Activated CD8-positive, alpha-beta memory T cell treated with anti-CD3 and anti-CD28 coated beads for 48 hours (primary cell): ENCODE measurements at regions not wholly inside any gene's neighbourhood (a gene's known extent, or its start where the extent isn't known, plus 50 kb on each side); places are given as distances from the start of the nearest gene placed in this dataset.

ENCODE experiments used
- DNase-seq, 3 experiments: peaks; one replicate each; pipeline ENCODE4 v3.0.0-alpha.2; 2020; ENCODE audit warnings: low read depth in 2 of 3, low spot score in 2 of 3

DNA sequence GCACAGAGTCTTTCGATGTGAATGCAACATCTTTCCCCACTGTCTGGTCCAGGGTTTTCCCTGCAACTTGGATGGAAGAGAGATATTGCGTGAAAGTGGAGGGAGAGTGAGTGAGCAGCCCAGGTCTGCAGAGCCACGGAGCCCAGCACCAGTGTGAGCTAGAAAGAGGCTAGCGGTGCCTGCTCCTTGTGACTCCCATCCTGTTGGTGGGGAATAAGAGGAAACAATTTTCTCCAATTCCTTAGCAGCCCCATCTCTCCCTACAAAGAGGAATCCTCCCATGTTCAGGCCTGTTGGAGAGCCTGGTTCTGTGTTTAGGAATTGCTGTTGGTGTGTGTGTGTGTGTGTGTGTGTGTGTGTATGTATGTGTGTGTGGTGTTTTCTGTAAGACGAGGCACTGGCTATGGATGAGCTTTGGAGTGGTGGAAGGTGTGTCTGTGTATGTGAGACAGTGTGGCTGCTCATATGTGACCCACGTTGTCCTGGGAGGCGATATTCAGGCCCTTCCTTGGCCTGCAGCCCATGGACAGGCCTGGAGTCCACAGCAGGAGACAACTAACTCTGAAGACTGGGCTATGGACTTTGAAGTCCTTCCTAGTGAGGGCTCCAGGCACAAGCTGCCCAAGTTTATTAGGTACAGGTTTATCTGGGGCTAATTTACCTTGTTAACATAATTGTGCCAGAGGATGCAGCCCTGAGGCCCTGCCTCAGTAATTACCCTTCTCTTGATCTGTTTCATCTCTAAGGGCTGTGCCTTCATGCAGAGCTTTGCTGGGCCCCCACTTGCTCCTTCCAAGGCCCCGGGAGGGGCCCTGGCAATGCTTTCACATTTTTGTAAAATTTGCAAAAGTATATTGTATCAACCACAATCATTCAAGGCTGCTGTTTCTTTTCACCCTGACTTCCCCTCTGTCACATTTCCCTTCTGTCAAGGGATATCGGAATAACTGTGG lies 88.6 kb upstream of the HAAO start:
- no peak for DNase-seq

DNA sequence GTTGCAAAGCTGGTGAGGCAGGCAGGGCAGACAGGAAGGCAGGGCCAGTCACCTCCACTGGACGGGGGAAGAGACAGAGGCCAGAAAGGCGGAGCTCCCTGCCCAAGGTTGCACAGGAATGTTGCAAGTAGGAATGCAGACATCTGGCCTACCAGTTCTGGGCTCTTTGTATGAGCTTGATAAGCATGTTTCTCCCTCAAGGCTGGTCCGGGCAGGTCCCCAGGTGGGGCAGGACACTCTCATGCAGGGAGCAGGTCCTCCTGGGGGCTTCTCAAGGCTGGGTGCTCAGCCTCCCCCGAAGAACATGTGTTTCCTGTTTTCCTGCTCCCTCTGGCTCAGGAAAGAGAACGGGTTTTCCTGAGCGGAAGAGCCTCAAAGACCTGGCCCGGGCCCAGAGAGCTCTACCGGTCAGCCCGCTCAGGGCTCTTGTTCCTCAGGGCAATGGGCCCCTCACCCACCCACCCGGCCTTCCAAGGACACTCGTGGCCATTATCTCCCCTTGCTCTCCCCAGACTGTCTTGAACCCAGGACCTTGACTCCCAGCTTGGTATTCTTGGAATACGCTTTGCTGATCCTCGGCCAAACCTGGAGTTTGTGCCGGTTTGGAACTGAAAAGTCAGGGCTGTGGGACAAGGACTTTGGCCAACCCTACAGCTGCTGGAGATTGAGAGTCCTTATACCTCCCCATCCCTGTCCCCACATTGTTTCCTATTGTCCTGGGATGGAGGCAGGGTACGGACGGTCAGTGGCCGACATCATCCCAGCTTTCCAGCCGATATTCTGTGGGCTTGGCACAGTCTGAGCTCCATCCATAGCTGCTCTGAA lies 87.7 kb upstream of the HAAO start:
- no peak for DNase-seq

DNA sequence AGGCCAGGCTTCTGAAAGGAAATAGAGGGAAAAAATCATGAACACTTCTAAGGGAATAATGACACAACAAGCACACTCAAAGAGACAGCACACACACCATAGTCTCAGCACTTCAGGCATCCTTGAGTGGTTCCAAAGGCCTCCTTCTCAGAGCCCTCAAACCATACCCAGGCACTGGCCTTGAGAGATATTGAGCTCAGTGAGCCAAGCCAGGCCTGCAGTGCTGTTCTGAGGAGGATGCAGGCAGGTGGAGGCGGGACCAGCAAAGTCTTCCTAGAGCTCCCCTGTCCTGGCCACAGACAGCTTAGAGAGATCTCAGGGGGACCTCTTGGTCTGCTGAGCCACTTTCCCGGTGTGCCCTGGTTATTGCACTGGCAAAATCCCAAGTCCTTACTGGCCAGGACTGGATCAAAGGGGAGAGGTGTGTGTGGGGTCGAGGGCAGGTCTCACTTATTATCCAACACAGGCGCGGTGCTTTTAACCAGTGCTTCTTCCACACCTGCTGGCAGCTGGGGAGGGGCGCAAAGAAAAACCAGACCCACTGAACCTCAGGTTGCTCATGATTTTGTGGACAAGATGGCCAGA lies 86.8 kb upstream of the HAAO start:
- DNase-seq: no peak

DNA sequence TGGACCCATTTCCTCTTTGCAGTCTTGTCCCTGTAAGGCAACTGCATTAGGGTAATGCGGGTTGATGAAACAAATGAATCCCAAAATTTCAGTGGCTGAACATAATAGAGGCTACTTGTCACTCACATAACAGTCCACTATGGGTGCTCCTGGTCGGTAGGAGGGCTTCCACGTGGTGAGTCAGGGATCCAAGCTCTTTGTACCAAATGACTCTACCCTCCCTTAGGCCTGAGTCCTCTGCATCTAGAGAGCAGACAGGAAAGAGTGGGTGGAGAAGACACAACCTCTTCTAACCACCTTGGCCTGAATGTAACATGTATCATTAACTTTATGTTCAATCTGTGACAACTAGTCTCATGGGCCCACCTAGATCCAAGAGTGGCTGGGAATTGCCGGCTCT lies 86.2 kb upstream of the HAAO start:
- DNase-seq: no peak

DNA sequence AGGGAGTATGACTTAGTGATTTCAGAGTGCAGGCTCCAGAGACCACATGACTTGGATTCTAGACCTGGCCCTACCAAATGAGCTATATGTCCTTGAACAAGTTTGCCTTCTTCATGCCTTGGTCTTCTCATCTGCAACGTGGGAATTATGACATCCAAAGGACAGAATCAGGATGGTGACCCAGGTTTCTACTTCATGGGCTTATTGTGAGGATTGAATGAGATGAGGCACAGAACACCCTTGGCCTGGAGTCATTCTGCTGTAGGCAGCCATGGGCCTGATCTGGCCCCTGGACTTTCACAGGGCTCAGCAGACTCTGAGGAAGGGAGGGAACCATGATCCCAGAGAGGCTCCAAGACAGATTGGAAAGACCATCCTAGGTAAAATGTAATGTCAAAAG lies 85.6 kb upstream of the HAAO start:
- DNase-seq: no peak

DNA sequence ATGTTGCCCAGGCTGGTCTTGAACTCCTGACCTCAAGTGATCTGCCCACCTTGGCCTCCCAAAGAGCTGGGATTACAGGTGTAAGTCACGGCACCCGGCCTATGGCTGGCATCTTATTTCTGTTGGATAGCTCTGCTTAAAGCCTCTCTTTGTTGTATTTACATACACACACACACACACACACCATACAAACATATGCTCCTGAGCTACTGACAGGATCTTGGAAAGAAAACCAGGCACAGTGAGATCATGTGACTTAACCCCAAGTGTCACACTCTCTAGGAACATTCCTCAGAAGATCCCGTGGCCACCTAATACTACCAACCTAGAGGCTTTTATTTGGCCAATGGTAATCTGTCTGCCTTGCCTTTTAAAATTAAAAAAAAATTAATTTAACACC lies 85.1 kb upstream of the HAAO start:
- DNase-seq: no peak

DNA sequence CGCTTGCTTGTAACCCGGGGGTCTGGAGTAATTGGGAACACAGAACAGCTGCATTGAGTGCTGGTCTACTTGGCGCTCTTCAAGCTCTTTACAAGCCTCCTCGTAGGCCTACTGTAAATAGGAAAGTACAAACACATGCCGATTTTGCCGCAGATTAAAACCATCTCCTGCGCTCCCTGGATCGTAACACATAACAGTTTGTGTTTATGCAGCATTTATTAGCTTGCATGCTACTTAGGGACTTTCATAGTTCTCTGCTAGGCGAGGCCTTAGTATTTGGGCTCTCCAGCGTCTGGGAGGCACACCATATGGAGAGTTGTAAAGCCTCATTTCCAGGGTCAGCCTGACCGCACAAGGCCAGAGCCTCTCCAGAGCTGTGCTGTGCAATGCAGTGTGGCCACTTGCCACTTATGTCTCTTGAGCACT lies 84.0 kb upstream of the HAAO start:
- no peak for DNase-seq

DNA sequence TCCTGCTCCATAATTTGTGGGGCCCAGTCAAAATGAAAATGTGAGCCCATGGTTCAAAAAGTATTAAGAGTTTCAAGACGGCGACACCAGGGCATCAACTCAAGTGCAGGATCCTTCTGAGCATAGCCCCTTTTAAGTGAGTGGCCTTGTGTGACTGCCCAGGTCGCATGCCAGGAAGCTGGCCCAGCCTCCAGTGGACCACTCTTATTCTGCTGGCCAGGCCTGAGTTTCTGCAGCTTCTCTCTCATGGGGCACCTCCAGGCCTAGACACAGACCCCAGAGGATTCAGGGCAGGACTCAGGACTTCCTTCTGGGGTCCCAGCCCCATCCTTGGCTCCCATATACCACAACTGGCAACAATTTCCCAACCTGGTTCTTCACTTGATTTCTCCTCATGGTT lies 83.5 kb upstream of the HAAO start:
- DNase-seq: no peak

DNA sequence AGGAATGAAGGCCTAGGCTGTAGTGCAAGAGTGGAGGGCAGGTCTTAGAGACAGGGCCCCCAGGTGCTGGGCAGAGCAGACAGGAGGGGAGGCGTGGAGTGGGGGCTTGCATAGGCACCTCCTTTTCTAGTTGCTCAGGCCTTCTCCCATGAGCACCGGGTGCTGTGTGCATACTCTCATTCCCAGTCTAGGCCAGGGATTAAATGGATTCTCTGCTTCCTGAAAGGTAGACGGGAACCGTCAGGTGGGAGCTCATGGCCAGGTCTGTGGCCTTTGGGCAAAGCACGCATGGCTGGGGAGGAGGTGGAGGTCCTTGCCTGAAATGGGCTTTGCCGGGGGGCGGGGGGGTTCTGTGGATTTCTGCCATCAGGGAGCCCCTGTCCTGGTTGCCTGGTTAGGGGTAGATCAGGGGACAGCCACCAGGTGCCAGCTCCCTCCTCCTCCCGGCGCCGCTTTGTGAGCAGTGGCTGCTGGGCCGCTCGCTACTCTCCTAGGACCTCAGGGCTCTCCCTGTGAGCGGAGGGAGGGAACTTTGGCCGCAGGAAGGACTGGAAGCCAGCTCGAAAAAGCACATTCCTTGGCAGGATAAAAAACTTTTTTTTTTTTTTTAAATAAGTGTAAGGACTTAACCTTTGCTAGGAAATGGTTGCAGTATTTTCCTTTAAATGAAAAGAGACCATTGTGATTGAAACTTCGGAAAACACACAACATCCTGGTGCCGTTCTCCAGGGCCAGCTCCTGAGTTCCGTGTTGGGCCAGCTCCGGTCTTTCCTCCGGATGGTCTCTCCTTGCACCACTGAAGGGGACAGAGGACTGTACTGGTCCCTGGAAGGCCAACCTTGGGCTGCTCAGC lies 82.8 kb upstream of the HAAO start:
- no peak for DNase-seq

DNA sequence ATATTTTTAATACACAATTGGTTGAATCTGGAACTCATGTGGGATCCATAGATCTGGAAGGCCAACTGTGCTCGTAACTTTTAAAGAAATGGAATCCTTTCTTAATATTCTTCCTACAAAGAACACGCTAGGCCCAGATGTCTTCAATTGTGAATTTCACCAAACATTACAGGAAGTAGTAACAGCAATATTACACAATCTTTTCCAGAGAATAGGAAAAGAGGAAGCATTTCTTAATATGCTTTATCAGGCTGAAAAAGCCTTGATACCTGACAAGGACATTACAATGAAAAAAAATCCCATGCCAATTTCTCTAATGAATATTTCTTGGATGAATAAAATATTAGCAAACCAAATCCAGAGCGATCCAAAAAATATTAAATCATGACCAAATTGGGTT lies 80.3 kb upstream of the HAAO start:
- no peak for DNase-seq

DNA sequence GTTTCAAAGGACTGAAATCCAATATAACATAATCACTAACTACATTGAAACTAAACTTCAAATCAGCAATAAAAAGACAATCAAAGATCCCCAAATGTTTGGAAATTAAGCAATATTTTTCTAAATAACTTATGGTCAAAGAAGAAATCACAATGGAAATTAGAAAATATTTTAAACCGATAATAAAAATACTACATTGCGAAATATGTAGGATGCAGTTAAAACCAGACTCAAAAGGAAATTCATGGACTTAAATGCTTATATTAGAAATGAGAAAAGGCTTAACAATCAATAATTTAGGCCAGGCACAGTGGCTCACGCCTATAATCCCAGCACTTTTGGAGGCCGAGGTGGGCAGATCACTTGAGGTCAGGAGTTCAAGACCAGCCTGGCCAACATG lies 79.0 kb upstream of the HAAO start:
- DNase-seq: no peak

DNA sequence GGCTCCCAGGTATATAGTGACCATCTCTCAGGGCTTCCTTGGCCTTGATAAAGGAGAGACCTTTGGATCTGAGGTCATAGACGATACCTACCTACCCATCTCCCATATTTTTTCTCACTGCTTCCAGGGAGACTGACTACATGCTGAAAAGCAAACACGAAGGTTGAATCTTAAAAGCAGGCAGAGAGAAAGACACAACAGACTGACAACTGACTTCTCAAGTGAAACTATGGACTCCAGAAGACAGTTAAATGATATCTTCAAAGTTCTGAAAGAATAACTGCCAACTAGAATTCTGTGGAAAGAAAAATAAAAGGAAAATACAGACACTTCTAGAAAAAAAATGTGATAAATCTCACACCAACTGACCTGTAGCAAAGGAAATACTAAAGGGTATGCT lies 76.5 kb upstream of the HAAO start:
- no peak for DNase-seq

DNA sequence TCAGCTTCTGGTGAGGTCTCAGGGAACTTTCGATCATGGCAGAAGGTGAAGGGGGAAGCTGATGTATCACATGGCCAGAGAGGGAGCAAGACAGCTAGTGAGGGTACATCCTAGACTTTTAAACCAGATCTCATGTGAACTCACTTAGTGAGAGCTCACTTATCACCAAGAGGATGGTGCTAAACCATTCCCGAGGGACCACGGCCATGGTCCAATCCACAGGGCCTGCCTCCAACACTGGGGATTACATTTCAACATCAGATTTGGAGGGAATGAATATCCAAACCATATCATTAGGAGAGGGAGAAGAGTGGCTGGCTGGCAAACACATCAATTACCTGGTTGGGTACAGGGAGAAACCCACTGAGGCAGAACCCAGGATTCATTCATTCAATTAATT lies 75.7 kb upstream of the HAAO start:
- no peak for DNase-seq

DNA sequence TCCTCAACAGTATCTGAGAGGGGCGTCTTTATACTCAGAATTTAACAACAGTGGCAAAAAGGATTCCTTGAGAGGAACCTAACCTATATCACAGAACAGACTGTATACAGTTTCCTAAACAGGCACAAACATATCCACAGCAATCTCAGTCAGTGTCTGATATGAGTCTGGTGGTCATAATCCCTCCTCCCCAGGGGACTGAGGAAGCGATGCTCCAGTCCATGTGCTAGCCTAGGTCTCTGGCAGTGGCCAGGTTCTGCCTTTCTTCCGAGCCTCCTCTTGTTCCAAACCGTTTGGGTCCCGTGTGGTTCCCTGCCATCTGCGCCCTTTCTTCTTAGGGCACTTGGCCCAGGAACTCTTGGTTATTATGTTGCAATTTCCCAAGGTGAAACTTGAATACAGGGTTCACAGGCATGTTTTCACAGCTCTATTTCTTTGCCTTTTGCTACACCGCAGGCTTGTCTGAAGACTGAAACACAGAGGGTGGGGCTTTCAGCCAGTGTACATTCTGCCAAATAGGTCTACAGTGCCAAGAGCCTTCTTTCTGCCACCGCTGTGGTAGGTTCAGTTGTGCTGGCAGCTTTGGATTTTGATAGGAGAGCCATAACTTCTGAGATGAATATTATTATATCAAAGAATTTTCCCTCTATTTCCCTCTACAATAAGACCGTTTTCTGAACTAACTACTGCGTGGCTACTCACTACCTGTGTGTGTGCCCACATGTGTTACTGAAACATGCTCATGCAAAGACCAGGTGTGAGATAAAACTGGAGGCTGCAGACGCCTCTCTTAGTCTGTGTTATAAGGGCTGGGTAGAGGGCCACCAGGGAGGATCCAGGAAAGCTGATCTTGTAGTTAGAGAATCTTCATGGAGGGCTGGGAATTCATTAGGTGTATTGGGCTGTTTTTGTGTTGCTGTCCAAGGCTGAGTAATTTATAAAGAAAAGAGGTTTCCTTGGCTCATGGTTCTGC lies 75.0 kb upstream of the HAAO start:
- DNase-seq: no peak

DNA sequence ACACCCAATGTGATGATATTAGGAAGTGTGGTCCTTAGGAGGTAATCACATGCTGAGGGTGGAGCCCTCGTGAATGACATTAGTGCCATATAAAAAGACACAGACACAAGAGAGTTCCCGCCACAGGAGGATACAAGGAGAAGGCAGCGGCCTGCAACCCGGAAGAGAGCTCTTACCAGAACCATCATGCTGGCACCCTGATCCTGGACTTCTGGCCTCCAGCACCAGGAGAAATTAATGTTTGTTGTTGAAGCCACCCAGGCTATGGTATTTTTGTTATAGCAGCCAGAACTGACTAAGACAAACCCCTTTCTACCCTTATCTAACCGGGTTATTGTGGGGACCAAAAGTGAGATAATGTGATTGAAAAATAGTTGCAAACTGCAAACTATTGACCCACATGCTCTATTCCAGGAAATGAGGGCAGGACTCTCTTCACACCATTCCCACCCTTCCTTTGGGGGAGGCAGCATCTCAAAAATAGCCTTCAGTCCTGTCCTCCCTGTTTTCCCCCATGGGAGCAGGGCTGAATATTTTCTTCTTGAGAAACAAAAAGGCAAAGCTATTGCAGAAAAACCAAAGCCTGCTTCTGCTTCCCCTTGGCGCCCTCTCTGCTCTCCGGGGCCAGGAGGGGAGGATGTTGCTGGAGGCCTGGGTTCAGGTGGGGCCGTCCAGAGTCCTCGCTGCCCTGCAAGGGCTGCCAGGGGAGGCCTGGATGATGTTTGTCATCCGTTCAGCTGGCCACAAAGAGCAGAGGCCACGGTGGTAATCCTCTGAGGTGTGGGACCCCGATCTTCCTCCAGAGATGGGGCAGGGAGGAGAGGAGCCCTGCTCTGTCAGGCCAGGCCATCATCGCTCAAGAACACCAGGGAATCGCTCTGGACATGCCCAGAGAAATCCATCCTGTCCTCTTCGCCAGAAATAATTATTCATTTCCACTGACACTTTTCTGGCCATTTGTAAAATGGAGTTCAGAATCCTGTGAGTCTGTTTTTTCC lies 73.8 kb upstream of the HAAO start:
- no peak for DNase-seq

DNA sequence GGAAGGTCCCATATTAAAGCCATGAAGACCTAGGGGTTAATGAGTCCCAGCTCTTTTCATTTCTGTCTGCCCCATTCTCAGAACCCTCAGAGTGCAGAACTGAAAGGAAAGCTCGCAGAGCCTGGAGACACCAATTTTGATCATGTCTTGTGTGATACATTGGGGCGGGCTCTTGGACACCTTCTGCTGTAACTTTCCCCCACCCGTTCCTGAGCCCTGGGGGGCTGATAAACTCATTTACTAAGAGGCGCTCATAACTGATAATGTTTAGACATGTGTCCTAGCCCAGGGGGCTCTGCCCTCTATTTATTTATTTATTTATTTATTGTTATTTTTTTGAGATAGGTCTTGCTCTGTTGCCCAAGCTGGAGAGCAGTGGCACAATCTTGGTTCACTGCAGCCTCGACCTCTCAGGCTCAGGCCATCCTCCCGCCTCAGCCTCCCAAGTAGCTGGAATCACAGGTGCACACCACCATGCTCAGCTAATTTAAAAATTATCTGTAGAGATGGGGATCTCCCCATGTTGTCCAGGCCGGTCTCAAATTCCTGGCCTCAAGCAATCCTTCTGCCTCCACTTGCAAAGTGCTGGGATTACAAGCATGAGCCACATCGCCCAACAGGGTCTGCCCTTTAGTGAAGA lies 72.4 kb upstream of the HAAO start:
- DNase-seq: no peak

DNA sequence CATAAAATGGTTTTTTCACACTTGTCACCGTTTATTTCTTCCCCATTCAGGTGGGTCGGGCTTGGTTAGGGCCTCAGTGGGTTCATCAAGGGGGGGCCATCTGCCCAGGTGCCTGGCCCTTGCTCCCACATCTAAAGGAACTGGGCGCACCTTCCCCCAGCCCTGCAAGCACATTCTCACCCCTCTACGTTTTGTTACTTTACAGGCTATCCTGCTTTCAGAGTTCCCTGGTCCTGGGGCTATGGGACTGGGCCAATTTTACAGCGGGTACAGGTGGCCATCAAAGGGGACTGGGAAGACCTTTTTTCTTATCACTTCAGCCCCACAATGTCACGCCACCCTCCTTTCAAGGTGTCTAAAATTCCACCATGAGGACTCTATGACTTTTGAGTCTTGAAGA lies 71.8 kb upstream of the HAAO start:
- no peak for DNase-seq

DNA sequence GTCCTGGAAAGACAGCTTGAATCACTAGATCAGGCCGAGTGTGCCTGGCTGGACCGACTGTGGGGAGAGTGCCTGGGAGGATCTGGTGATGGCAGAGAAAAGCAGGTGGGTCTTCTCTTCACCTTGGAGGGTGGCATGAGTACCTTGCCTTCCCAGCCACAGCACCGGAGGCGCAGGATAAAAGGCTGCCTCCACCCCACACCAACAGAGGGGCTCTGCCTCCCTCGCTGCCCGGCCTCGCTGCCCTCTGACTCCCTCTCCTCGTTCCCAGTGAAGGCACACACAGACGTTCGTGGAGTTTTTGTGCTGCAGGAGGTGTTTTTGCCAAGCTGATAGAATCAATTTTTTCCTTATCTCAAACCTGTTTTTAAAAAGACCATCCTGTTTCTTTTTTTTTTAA lies 71.4 kb upstream of the HAAO start:
- DNase-seq: no peak
